Naive thymus-derived CD4-positive, alpha-beta T cell (primary cell): ENCODE measurements at regions not wholly inside any gene's neighbourhood (a gene's known extent, or its start where the extent isn't known, plus 50 kb on each side); places are given as distances from the start of the nearest gene placed in this dataset.

Source experiments
- ATAC-seq: fragments of 150-1000 bp; cut with Tn5 transposase; 2 replicates; pipeline ENCODE4 v1.10.0; 2021; ENCODE audit warnings: mild to moderate bottlenecking, moderate library complexity
- CTCF ChIA-PET: fragments of 350-600 bp; sonication (Branson Sonifier 250); formaldehyde crosslinking; loops from one replicate; lab custom pipeline; 2021; ENCODE audit warnings: antibody characterized with exemption; lab: Charles Lee
- POLR2A ChIA-PET: fragments of 350-600 bp; sonication (Branson Sonifier 250); formaldehyde crosslinking; loops from one replicate; lab custom pipeline; 2021; ENCODE audit warnings: antibody characterized with exemption, inconsistent platforms; lab: Charles Lee
- DNase-seq, 9 donors: peaks; one replicate each; pipeline versions ENCODE4 v3.0.0 to v3.0.0-alpha.2; 2020 to 2022; ENCODE audit warnings: mixed read lengths in 1 of 9
- H3K27ac ChIP-seq: one replicate; pipeline ENCODE4 v1.7.0; 2013; ENCODE audit warnings: mild to moderate bottlenecking, low read depth, low read length, moderate library complexity
- H3K27me3 ChIP-seq, 2 donors: one replicate each; pipeline ENCODE4 v1.7.0; 2013; ENCODE audit warnings: low read length in 2 of 2, mild to moderate bottlenecking in 2 of 2, moderate library complexity in 2 of 2; ENCODE audit not compliant: control insufficient read depth in 2 of 2, insufficient read depth in 2 of 2
- H3K36me3 ChIP-seq, 3 experiments: 1 replicate in 2 of 3; 2 replicates in 1 of 3; pipeline ENCODE4 v1.7.0; 2013; ENCODE audit warnings: low read length in 3 of 3, mild to moderate bottlenecking in 3 of 3, moderate library complexity in 1 of 3; ENCODE audit not compliant: insufficient read depth in 3 of 3, control insufficient read depth in 2 of 3
- H3K4me1 ChIP-seq, 2 donors: one replicate each; pipeline ENCODE4 v1.7.0; 2013; ENCODE audit warnings: low read length in 2 of 2, mild to moderate bottlenecking in 2 of 2, moderate library complexity in 1 of 2; ENCODE audit not compliant: control insufficient read depth in 2 of 2, insufficient read depth in 2 of 2
- H3K4me3 ChIP-seq: 2 replicates; pipeline ENCODE4 v1.7.0; 2013; ENCODE audit warnings: mild to moderate bottlenecking, low read length
- H3K9me3 ChIP-seq, 3 experiments: 1 replicate in 2 of 3; 2 replicates in 1 of 3; pipeline ENCODE4 v1.7.0; 2013; ENCODE audit warnings: low read length in 3 of 3; ENCODE audit not compliant: control insufficient read depth in 2 of 3
- H3K27ac Mint-ChIP-seq, 9 donors: one replicate each; pipeline ENCODE4 v1.8.0; 2020 to 2022; ENCODE audit warnings: mixed read lengths in 9 of 9, mild to moderate bottlenecking in 8 of 9, moderate library complexity in 5 of 9, inconsistent platforms in 2 of 9
- H3K27me3 Mint-ChIP-seq, 5 donors: one replicate each; pipeline ENCODE4 v1.8.0; 2021 to 2022; ENCODE audit warnings: mixed read lengths in 5 of 5, mild to moderate bottlenecking in 1 of 5
- H3K36me3 Mint-ChIP-seq, 5 donors: one replicate each; pipeline ENCODE4 v1.8.0; 2020 to 2022; ENCODE audit warnings: mixed read lengths in 5 of 5, mild to moderate bottlenecking in 3 of 5, inconsistent platforms in 1 of 5
- H3K4me1 Mint-ChIP-seq, 7 donors: one replicate each; pipeline ENCODE4 v1.8.0; 2020 to 2022; ENCODE audit warnings: mixed read lengths in 7 of 7, mild to moderate bottlenecking in 3 of 7, inconsistent platforms in 1 of 7
- H3K4me3 Mint-ChIP-seq, 10 donors: one replicate each; pipeline ENCODE4 v1.8.0; 2020 to 2022; ENCODE audit warnings: mild to moderate bottlenecking in 10 of 10, mixed read lengths in 10 of 10, moderate library complexity in 6 of 10, inconsistent platforms in 2 of 10
- H3K9me3 Mint-ChIP-seq, 11 donors: one replicate each; pipeline ENCODE4 v1.8.0; 2020 to 2022; ENCODE audit warnings: mixed read lengths in 11 of 11, mild to moderate bottlenecking in 4 of 11, inconsistent platforms in 1 of 11, moderate library complexity in 1 of 11
- intact Hi-C, 2 donors: fragments of 100-400 bp; cut with micrococcal nuclease; formaldehyde crosslinking; loops; one replicate each; pipeline ENCODE4 v1.15.1; 2023

- Histone ChIP-seq H3K4me3 (no peak overlapping the region), H3K9me3 (no peaks in the 10 kb centered on the region), H3K27me3 (no peaks in the 10 kb centered on the region), H3K27ac (no peak overlapping the region), H3K36me3 (no peaks in the 10 kb centered on the region), H3K4me1 (no peaks in the 10 kb centered on the region)
- Mint-ChIP-seq H3K27me3 (no peaks in the 10 kb centered on the region), H3K4me1 (no peaks in the 10 kb centered on the region), H3K36me3 (peaks cover 0 to 5% (median 0%) of the 10 kb centered on the region in 5 donors), H3K9me3 (peaks cover 0 to 11% (median 0%) of the 10 kb centered on the region in 11 donors), H3K27ac (no peak overlapping the region), H3K4me3 (no peak overlapping the region)
- CTCF ChIA-PET, result no interaction called here
- ATAC-seq (no peak), DNase-seq (no peak)
- POLR2A ChIA-PET, result no interaction called here
- intact Hi-C loops, result no loop called here
Measured at GRCh38 chr4:180280076-180280475, 1963.1 kb upstream of the TENM3 start.

GRCh38 chr4:180280726-180281297 is 1962.4 kb upstream of the TENM3 start:
- H3K27ac Mint-ChIP-seq, result no peak overlapping the region
- ATAC-seq (no peak), DNase-seq (no peak)
- Histone ChIP-seq H3K27me3 (no peaks in the 10 kb centered on the region), H3K9me3 (no peaks in the 10 kb centered on the region), H3K4me3 (no peak overlapping the region), H3K27ac (no peak overlapping the region), H3K36me3 (no peaks in the 10 kb centered on the region), H3K4me1 (no peaks in the 10 kb centered on the region)
- peaks cover 0 to 7% (median 0%) of the 10 kb centered on the region in 11 donors for H3K9me3 Mint-ChIP-seq
- H3K36me3 Mint-ChIP-seq, result peaks cover 0 to 5% (median 0%) of the 10 kb centered on the region in 5 donors
- ChIA-PET CTCF (no interaction called here), POLR2A (no interaction called here)
- intact Hi-C loops, result no loop called here
- no peak overlapping the region for H3K4me3 Mint-ChIP-seq
- H3K27me3 Mint-ChIP-seq, result no peaks in the 10 kb centered on the region
- H3K4me1 Mint-ChIP-seq, result no peaks in the 10 kb centered on the region

DNA sequence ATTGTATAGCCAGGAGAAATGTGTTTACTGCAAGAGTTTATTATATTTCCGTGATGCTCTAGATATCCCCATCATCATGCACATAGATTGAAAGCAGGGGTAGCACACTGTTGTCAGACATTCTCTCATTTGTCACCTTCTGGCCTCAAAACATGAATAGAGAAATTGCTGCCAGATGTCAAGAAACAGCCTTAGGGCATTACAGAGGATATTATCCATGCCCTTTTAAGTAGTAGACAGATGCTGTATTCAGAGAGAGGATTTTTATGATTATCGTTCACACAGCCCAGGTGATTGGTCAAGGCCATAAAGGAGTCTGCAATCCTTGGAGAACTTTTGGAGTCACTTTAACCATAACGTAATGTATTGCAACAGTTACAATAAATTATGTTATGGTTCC is 1961.5 kb upstream of the TENM3 start:
- intact Hi-C loops, result no loop called here
- DNase-seq, result no peak
- Histone ChIP-seq H3K9me3 (no peaks in the 10 kb centered on the region), H3K27me3 (no peaks in the 10 kb centered on the region), H3K36me3 (no peaks in the 10 kb centered on the region), H3K4me3 (no peak overlapping the region), H3K4me1 (no peaks in the 10 kb centered on the region), H3K27ac (no peak overlapping the region)
- CTCF ChIA-PET, result no interaction called here
- H3K9me3 Mint-ChIP-seq, result peaks cover 0 to 8% (median 0%) of the 10 kb centered on the region in 11 donors
- POLR2A ChIA-PET, result no interaction called here
- H3K4me3 Mint-ChIP-seq, result no peak overlapping the region
- H3K27me3 Mint-ChIP-seq, result no peaks in the 10 kb centered on the region
- no peak overlapping the region for H3K27ac Mint-ChIP-seq
- no peaks in the 10 kb centered on the region for H3K4me1 Mint-ChIP-seq
- no peak for ATAC-seq
- H3K36me3 Mint-ChIP-seq, result no peaks in the 10 kb centered on the region

GRCh38 chr4:180284267-180284666 is 1958.9 kb upstream of the TENM3 start:
- no peak for DNase-seq
- no peak overlapping the region for H3K4me3 Mint-ChIP-seq
- Histone ChIP-seq H3K36me3 (no peaks in the 10 kb centered on the region), H3K27me3 (no peaks in the 10 kb centered on the region), H3K4me3 (no peak overlapping the region), H3K9me3 (no peaks in the 10 kb centered on the region), H3K4me1 (no peaks in the 10 kb centered on the region), H3K27ac (no peak overlapping the region)
- ChIA-PET POLR2A (no interaction called here), CTCF (no interaction called here)
- no peaks in the 10 kb centered on the region for H3K27me3 Mint-ChIP-seq
- peaks cover 0 to 13% (median 0%) of the 10 kb centered on the region in 11 donors for H3K9me3 Mint-ChIP-seq
- ATAC-seq, result no peak
- no peaks in the 10 kb centered on the region for H3K4me1 Mint-ChIP-seq
- H3K36me3 Mint-ChIP-seq, result no peaks in the 10 kb centered on the region
- intact Hi-C loops, result no loop called here
- H3K27ac Mint-ChIP-seq, result no peak overlapping the region

GRCh38 chr4:180285796-180286195 is 1957.4 kb upstream of the TENM3 start:
- H3K36me3 ChIP-seq, result no peaks in the 10 kb centered on the region
- H3K4me1 ChIP-seq, result no peaks in the 10 kb centered on the region
- DNase-seq (no peak), ATAC-seq (no peak)
- no peak overlapping the region for H3K27ac Mint-ChIP-seq
- H3K27me3 Mint-ChIP-seq, result no peaks in the 10 kb centered on the region
- POLR2A ChIA-PET, result no interaction called here
- no peaks in the 10 kb centered on the region for H3K36me3 Mint-ChIP-seq
- no peaks in the 10 kb centered on the region for H3K4me1 Mint-ChIP-seq
- no peak overlapping the region for H3K4me3 Mint-ChIP-seq
- H3K9me3 ChIP-seq, result no peaks in the 10 kb centered on the region
- H3K27me3 ChIP-seq, result no peaks in the 10 kb centered on the region
- CTCF ChIA-PET, result no interaction called here
- intact Hi-C loops, result no loop called here
- H3K4me3 ChIP-seq, result no peak overlapping the region
- H3K27ac ChIP-seq, result no peak overlapping the region
- peaks cover 0 to 13% (median 0%) of the 10 kb centered on the region in 11 donors for H3K9me3 Mint-ChIP-seq

DNA sequence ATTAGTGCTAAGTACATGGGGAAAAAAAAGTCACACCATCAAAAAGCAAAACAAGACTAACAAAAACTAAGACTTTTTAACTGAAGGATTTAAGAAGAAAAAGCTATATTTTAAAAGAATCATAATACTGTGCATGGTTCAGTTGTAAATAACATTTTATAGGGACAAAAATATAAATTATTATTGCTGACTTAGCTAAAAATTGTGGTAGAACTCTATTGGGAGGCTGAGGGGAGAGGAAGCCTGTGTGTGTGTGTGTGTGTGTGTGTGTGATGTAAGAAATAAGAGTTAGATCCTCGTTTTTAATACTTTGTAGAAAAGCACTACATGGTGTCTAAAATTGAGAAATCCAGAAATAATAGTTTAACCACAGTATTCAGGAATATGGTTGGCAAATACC is 1950.9 kb upstream of the TENM3 start:
- H3K4me3 Mint-ChIP-seq, result no peak overlapping the region
- no peak overlapping the region for H3K27ac ChIP-seq
- intact Hi-C loops, result no loop called here
- no peaks in the 10 kb centered on the region for H3K4me1 ChIP-seq
- no peaks in the 10 kb centered on the region for H3K36me3 Mint-ChIP-seq
- no peaks in the 10 kb centered on the region for H3K9me3 ChIP-seq
- H3K36me3 ChIP-seq, result no peaks in the 10 kb centered on the region
- H3K27me3 Mint-ChIP-seq, result no peaks in the 10 kb centered on the region
- no peaks in the 10 kb centered on the region for H3K4me1 Mint-ChIP-seq
- no peak overlapping the region for H3K4me3 ChIP-seq
- POLR2A ChIA-PET, result no interaction called here
- peaks cover 0 to 8% (median 0%) of the 10 kb centered on the region in 11 donors for H3K9me3 Mint-ChIP-seq
- no peak for DNase-seq
- CTCF ChIA-PET, result no interaction called here
- no peak overlapping the region for H3K27ac Mint-ChIP-seq
- no peaks in the 10 kb centered on the region for H3K27me3 ChIP-seq
- no peak for ATAC-seq

GRCh38 chr4:180296036-180296599 is 1947.1 kb upstream of the TENM3 start:
- Histone ChIP-seq H3K4me3 (no peak overlapping the region), H3K27ac (no peak overlapping the region), H3K9me3 (no peaks in the 10 kb centered on the region), H3K27me3 (no peaks in the 10 kb centered on the region), H3K4me1 (no peaks in the 10 kb centered on the region), H3K36me3 (no peaks in the 10 kb centered on the region)
- Mint-ChIP-seq H3K27ac (no peak overlapping the region), H3K9me3 (peaks cover 0 to 15% (median 3%) of the 10 kb centered on the region in 11 donors), H3K4me1 (no peaks in the 10 kb centered on the region), H3K27me3 (no peaks in the 10 kb centered on the region), H3K36me3 (no peaks in the 10 kb centered on the region), H3K4me3 (no peak overlapping the region)
- CTCF ChIA-PET, result no interaction called here
- no peak for ATAC-seq
- intact Hi-C loops, result no loop called here
- POLR2A ChIA-PET, result no interaction called here
- no peak for DNase-seq
